SK-N-SH treated with all-trans-retinoic acid at 6 μM for 48 hours (cell line): ENCODE measurements at regions not wholly inside any gene's neighbourhood (a gene's known extent, or its start where the extent isn't known, plus 50 kb on each side); places are given as distances from the start of the nearest gene placed in this dataset.

Experiments used
- ATAC-seq: fragments of 200-7000 bp; cut with Tn5 transposase; 3 replicates; pipeline ENCODE4 v1.9.1; 2020; ENCODE audit warnings: mild to moderate bottlenecking, moderate library complexity
- ARNTL ChIP-seq: fragments of 450-650 bp; formaldehyde crosslinking; IDR thresholded peaks from 2 replicates; pipeline ENCODE4 v1.5.0; 2020; ENCODE audit warnings: low read depth, mild to moderate bottlenecking, moderate library complexity, borderline replicate concordance
- BACH2 ChIP-seq: fragments of 250-450 bp; sonication (Bioruptor Pico); IDR thresholded peaks from 2 replicates; pipeline ENCODE4 v1.9.0; 2021; ENCODE audit warnings: mild to moderate bottlenecking, borderline replicate concordance
- ESRRG ChIP-seq: fragments of 250-450 bp; sonication (Bioruptor Pico); IDR thresholded peaks from 2 replicates; pipeline ENCODE4 v1.6.1; 2021; ENCODE audit warnings: mild to moderate bottlenecking
- GLIS3 ChIP-seq: fragments of 250-450 bp; sonication (Bioruptor Pico); IDR thresholded peaks from 2 replicates; pipeline ENCODE4 v1.5.0; 2020; ENCODE audit warnings: mild to moderate bottlenecking, moderate library complexity
- OSR1 ChIP-seq: fragments of 250-450 bp; sonication (Bioruptor Pico); IDR thresholded peaks from 2 replicates; pipeline ENCODE4 v1.8.0; 2022; ENCODE audit warnings: moderate library complexity, mild to moderate bottlenecking, inconsistent platforms
- PATZ1 ChIP-seq: fragments of 250-450 bp; sonication (Bioruptor Pico); IDR thresholded peaks from 2 replicates; pipeline ENCODE4 v1.8.0; 2020; ENCODE audit warnings: mild to moderate bottlenecking, moderate library complexity, borderline replicate concordance
- RARB ChIP-seq: fragments of 250-450 bp; sonication (Bioruptor Pico); IDR thresholded peaks from 2 replicates; pipeline ENCODE4 v1.8.0; 2021; ENCODE audit warnings: mild to moderate bottlenecking, moderate library complexity
- TCF4 ChIP-seq: fragments of 250-450 bp; sonication (Bioruptor Pico); IDR thresholded peaks from 2 replicates; pipeline ENCODE4 v1.8.0; 2021; ENCODE audit warnings: mild to moderate bottlenecking, moderate library complexity, borderline replicate concordance
- TOX ChIP-seq: fragments of 250-450 bp; sonication (Bioruptor Pico); IDR thresholded peaks from 2 replicates; pipeline ENCODE4 v1.8.0; 2021; ENCODE audit warnings: mild to moderate bottlenecking, moderate library complexity, borderline replicate concordance
- ZC3H10 ChIP-seq: fragments of 250-450 bp; sonication (Bioruptor Pico); IDR thresholded peaks from 2 replicates; pipeline ENCODE4 v1.5.1; 2021; ENCODE audit warnings: mild to moderate bottlenecking, moderate library complexity
- ZFP3 ChIP-seq: fragments of 250-450 bp; sonication (Bioruptor Pico); IDR thresholded peaks from 2 replicates; pipeline ENCODE4 v1.5.0; 2020; ENCODE audit warnings: mild to moderate bottlenecking, moderate library complexity
- ZFP30 ChIP-seq: fragments of 450-650 bp; formaldehyde crosslinking; IDR thresholded peaks from 2 replicates; pipeline ENCODE4 v1.5.0; 2022; ENCODE audit warnings: mild to moderate bottlenecking, moderate library complexity
- ZNF565 ChIP-seq: fragments of 450-650 bp; formaldehyde crosslinking; conservative IDR thresholded peaks from 2 replicates; pipeline ENCODE4 v1.5.0; 2020; ENCODE audit warnings: low read depth, mild to moderate bottlenecking, moderate library complexity
- TF ChIP-seq, protein P1 (sequence below): fragments of 250-450 bp; sonication (Bioruptor Pico); IDR thresholded peaks from 2 replicates; pipeline ENCODE4 v1.5.1; 2020; ENCODE audit warnings: low read depth, mild to moderate bottlenecking, moderate library complexity
- TF ChIP-seq, protein P2 (sequence below): fragments of 250-450 bp; sonication (Bioruptor Pico); IDR thresholded peaks from 2 replicates; pipeline ENCODE4 v1.8.0; 2021; ENCODE audit warnings: low read depth, mild to moderate bottlenecking, moderate library complexity, borderline replicate concordance

DNA sequence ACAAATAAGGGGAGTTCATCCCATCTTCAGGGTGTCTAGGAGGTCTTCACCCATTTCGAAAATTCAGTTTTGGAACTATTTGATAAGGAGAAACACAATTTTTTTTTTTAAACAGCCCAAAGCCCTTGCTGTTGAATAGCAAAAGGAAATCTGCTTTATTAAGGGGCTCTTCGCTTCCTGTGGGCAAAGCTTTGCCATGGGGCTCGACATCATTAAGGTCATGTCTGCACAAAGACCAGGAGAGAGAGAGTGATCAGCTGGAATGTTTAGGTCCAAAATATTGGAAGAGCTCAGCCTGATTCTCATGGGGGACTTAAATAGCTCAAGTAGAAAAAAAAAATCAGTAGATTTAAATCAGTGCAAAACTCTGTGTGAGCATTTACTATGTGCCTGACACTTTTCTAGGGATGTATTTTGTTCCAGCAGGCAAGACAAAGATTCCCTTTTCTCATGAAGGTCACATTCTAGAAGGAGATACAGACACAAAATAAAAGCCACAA, 564.6 kb upstream of the KLF4 start:
- no peak for TF ChIP-seq TCF4 (CRISPR knock-in tag)
- no peak for TF ChIP-seq BACH2
- TF ChIP-seq, all 23 proteins: peak for 0
- ATAC-seq, result no peak

- ATAC-seq, result no peak
- TF ChIP-seq GLIS3 (no peak), ZFP3 (CRISPR knock-in tag) (no peak), ARNTL (no peak), ESRRG (CRISPR knock-in tag) (no peak), PATZ1 (CRISPR knock-in tag) (no peak), TOX (no peak)
- TF ChIP-seq, protein P1, sequence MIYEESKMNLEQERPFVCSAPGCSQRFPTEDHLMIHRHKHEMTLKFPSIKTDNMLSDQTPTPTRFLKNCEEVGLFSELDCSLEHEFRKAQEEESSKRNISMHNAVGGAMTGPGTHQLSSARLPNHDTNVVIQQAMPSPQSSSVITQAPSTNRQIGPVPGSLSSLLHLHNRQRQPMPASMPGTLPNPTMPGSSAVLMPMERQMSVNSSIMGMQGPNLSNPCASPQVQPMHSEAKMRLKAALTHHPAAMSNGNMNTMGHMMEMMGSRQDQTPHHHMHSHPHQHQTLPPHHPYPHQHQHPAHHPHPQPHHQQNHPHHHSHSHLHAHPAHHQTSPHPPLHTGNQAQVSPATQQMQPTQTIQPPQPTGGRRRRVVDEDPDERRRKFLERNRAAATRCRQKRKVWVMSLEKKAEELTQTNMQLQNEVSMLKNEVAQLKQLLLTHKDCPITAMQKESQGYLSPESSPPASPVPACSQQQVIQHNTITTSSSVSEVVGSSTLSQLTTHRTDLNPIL (CRISPR knock-in tag), result no peak
- TF ChIP-seq, all 23 proteins: peak for 0
These were observed 564.0 kb upstream of the KLF4 start for GRCh38 chr9:108053555-108054061.

DNA sequence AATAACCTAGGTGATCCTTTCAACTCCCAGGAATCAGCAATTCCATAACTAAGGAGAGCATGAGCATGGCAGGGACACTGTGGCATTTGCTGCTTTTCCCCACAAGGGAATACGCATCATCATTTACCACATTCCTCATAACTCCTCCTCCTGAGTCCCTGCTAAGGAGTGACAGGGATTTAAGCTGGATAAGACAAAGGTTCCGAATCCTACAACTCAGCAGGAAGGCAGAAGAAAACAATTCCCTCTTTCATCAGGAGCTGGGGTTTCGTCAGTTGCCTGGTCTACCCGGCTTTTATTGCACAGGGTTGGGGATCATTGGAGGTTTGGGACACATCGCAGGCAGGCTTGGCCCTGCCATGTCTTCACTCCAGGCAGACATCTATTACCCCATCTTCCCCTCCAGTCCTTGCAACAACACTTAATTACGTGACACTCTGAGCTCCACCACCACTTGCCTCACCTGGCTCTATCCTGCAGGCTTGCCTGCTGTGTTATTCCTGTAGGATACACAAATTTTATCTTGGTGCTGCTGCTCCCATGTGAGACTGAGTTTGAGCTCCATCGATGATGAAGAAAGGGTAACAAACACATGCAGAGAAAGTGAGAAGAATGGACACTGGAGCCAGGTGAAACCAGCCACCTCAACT, 563.0 kb upstream of the KLF4 start:
- ATAC-seq, result no peak
- no peak for TF ChIP-seq OSR1 (CRISPR knock-in tag)
- TF ChIP-seq PATZ1 (CRISPR knock-in tag), result no peak
- no peak for TF ChIP-seq ZFP30 (CRISPR knock-in tag)
- TF ChIP-seq ESRRG (CRISPR knock-in tag), result no peak
- no peak for TF ChIP-seq ZNF565
- no peak for TF ChIP-seq ZFP3 (CRISPR knock-in tag)
- TF ChIP-seq, protein P1 (CRISPR knock-in tag), result no peak
- TF ChIP-seq ZC3H10 (CRISPR knock-in tag), result no peak
- TF ChIP-seq, protein P2, sequence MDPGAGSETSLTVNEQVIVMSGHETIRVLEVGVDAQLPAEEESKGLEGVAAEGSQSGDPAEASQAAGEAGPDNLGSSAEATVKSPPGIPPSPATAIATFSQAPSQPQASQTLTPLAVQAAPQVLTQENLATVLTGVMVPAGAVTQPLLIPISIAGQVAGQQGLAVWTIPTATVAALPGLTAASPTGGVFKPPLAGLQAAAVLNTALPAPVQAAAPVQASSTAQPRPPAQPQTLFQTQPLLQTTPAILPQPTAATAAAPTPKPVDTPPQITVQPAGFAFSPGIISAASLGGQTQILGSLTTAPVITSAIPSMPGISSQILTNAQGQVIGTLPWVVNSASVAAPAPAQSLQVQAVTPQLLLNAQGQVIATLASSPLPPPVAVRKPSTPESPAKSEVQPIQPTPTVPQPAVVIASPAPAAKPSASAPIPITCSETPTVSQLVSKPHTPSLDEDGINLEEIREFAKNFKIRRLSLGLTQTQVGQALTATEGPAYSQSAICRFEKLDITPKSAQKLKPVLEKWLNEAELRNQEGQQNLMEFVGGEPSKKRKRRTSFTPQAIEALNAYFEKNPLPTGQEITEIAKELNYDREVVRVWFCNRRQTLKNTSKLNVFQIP (CRISPR knock-in tag), result no peak
- TF ChIP-seq, all 23 proteins: peak for 0

DNA sequence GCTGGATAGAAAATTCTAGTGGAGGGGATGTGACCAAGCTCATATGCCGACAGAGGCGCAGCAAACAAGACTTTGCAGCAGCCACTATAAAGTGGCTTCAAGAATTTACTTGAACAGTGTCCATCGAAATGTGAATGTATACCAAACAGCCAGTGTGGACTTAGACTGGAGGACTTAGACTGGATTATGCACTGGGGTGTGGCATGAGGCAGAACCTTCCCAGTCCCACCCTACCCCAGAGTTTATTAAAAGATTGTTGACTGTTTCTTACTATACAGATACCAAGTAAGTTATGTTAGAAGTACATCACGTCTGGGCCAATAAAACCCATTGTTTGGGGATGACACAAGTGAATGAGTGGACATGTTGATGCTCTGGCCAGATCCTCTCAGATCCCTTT, 561.3 kb upstream of the KLF4 start:
- no peak for TF ChIP-seq BACH2
- no peak for TF ChIP-seq ARNTL
- no peak for TF ChIP-seq TCF4 (CRISPR knock-in tag)
- ATAC-seq, result no peak

- ATAC-seq, result no peak
These were observed 560.3 kb upstream of the KLF4 start for GRCh38 chr9:108049671-108050494.

More at GRCh38 chr9:108049671-108050494, 560.3 kb upstream of the KLF4 start:
- TF ChIP-seq, protein P2 (CRISPR knock-in tag), result no peak
- no peak for TF ChIP-seq RARB (CRISPR knock-in tag)
- no peak for TF ChIP-seq TCF4 (CRISPR knock-in tag)
- TF ChIP-seq, all 23 proteins: peak for 0
